ENCODE measurements at regions not wholly inside any gene's neighbourhood (a gene's known extent, or its start where the extent isn't known, plus 50 kb on each side); places are given as distances from the start of the nearest gene placed in this dataset.

DNA sequence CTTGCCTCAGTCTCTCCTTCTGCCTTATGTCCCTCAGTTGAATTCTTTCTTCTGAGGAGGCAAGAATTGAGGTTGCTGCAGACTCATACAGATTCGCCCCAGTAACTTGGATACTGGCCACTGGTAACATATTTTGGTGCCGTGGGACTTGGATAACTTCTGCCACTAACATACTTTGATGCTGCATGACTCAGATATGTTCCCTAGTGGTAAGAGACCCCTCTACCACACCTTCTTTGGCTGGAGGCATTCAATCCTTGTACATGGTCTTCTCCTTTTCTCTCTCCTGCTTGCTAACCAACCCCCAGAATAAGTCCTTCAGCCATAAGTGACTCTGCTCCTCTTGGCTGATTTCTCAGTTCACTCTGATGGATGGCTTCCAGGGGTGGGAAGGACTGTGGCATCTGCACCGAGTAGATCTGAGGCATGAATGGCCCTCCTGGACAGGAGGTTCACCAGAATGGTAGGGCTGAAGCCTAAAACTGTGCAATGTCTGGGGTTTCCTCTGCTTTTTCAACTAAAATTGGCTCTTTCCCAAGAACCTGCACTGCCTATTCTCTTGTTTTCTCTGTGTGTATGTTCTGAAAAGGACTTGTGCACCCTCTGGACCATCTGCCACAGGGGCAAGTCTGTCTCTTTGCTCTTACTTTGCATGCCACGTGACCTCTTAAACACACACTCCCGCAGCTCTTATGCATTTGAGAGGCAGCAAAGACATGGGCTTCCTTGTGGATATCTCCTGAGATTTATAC, 55.5 kb upstream of the FSTL1 start:
- Histone ChIP-seq H3K4me3 (peak overlapping the region; percentile 15), H3K36me3 (no peaks in the 10 kb centered on the region), H3K4me1 (ENCODE audit: control insufficient read depth in 1 of 2, low read depth in 2 of 2) (peaks cover 13 to 22% of the 10 kb centered on the region in 2 donors), H3K9me3 (no peaks in the 10 kb centered on the region), H3K27ac (peak overlapping the region; percentile 11 to 26), H3K27me3 (replicated peaks; ENCODE audit: insufficient read depth) (no peaks in the 10 kb centered on the region)
- DNase-seq (ENCODE audit: low spot score) (no peak), ATAC-seq (ENCODE audit: insufficient number of reproducible peaks, low FRiP score, low read depth) (peak; percentile 55)
- TF ChIP-seq, protein P1, sequence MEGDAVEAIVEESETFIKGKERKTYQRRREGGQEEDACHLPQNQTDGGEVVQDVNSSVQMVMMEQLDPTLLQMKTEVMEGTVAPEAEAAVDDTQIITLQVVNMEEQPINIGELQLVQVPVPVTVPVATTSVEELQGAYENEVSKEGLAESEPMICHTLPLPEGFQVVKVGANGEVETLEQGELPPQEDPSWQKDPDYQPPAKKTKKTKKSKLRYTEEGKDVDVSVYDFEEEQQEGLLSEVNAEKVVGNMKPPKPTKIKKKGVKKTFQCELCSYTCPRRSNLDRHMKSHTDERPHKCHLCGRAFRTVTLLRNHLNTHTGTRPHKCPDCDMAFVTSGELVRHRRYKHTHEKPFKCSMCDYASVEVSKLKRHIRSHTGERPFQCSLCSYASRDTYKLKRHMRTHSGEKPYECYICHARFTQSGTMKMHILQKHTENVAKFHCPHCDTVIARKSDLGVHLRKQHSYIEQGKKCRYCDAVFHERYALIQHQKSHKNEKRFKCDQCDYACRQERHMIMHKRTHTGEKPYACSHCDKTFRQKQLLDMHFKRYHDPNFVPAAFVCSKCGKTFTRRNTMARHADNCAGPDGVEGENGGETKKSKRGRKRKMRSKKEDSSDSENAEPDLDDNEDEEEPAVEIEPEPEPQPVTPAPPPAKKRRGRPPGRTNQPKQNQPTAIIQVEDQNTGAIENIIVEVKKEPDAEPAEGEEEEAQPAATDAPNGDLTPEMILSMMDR (IDR thresholded peaks at IDR 0.05) = peak; percentile 10

DNA sequence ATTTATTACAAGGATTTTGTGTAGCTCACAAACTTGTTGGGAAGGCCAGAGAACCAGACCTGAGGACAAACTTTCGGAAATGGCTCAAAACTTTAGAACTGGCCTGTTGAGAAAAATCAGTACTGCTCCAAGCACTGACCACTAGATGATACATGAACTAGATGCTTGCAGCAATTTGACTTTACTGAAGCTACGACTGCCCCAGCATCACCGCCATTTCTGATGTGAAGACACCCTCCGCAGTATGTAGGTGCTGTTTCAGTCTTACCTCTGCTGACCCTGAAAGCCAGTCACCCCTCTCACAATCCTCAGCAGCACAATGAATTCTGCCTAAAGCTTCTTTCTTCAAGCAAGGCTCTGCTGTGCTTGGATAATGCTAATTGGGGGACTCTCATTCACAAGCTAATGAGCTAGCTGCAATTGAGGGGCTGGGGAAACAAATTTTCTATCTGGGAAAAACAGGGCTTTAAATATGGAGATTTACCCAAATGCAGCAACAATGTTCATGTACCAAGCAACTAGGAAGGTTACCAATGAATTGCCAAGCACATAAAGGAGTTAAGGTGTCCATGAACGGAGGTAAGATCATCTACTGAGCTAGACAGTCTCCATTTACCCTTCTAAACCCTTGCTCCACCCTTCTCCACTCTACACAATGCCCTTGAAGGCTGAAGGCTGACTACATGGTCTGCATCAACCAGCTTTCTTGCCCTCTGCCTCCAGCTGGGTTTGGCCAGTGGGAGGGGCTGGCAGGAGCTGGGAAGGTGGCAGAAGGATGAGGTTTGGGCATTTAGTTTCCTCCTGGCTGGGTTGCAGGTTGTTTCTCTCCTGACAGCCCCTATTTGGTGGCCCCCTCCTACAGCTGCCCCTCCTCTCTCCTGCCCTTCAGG, 53.2 kb upstream of the FSTL1 start:
- Histone ChIP-seq H3K27ac (no peak overlapping the region), H3K4me3 (no peak overlapping the region), H3K9me3 (no peaks in the 10 kb centered on the region), H3K4me1 (ENCODE audit: control insufficient read depth in 1 of 2, low read depth in 2 of 2) (peaks cover 13 to 27% of the 10 kb centered on the region in 2 donors), H3K36me3 (no peaks in the 10 kb centered on the region), H3K27me3 (replicated peaks; ENCODE audit: insufficient read depth) (no peaks in the 10 kb centered on the region)
- ATAC-seq (ENCODE audit: insufficient number of reproducible peaks, low FRiP score, low read depth) (no peak), DNase-seq (ENCODE audit: low spot score) (no peak)
- TF ChIP-seq, protein P1 (IDR thresholded peaks at IDR 0.05) = no peak

DNA sequence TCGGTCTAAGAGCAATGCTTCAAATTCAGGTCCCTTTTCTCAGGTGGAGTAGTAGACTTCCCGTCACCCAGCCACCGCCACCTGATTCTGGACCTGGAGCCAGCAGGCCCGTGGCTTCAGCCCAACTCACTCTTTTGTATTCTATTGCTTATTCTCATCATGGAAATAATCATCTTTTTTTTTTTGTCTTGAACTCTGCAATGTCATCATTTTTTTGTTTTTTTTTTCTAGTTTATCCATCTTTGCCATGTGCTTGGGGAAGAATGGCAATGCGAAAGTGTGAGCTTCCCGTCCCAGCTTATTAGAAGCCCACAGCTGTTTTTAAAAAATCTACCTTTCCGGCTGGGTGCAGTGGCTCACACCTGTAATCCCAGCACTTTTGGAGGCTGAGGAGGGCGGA, 51.3 kb upstream of the FSTL1 start:
- H3K4me1 ChIP-seq (ENCODE audit: control insufficient read depth in 1 of 2, low read depth in 2 of 2) = peaks cover 24 to 38% of the 10 kb centered on the region in 2 donors
- no peak overlapping the region for H3K4me3 ChIP-seq
- no peak overlapping the region for H3K27ac ChIP-seq
- H3K36me3 ChIP-seq = no peaks in the 10 kb centered on the region
- H3K9me3 ChIP-seq = no peaks in the 10 kb centered on the region
- TF ChIP-seq, protein P1 (IDR thresholded peaks at IDR 0.05) = no peak
- no peak for DNase-seq (ENCODE audit: low spot score)
- ATAC-seq (ENCODE audit: insufficient number of reproducible peaks, low FRiP score, low read depth) = no peak
- H3K27me3 ChIP-seq (replicated peaks; ENCODE audit: insufficient read depth) = no peaks in the 10 kb centered on the region
